ENCODE measurements at regions not wholly inside any gene's neighbourhood (a gene's known extent, or its start where the extent isn't known, plus 50 kb on each side); places are given as distances from the start of the nearest gene placed in this dataset.

GRCh38 chr5:62791059-62791458 is 212.4 kb downstream of the LRRC70 start:
- no peak for TF ChIP-seq POLR2A (IDR thresholded peaks at IDR 0.05; ENCODE audit: low read length)
- no peak for TF ChIP-seq GATA1 (IDR thresholded peaks at IDR 0.05; ENCODE audit: low read depth, low read length)
